Putamen (tissue), 1 donor: ENCODE measurements at regions not wholly inside any gene's neighbourhood (a gene's known extent, or its start where the extent isn't known, plus 50 kb on each side); places are given as distances from the start of the nearest gene placed in this dataset.
"Not testable (repeated sequence)": the region's sequence is repeated elsewhere in the genome, so short reads cannot be mapped to it uniquely, and the experiment has no call there.

Experiments
- DNase-seq: peaks from one replicate; pipeline ENCODE4 v3.0.0-alpha.2; 2016; ENCODE audit warnings: low spot score

DNA sequence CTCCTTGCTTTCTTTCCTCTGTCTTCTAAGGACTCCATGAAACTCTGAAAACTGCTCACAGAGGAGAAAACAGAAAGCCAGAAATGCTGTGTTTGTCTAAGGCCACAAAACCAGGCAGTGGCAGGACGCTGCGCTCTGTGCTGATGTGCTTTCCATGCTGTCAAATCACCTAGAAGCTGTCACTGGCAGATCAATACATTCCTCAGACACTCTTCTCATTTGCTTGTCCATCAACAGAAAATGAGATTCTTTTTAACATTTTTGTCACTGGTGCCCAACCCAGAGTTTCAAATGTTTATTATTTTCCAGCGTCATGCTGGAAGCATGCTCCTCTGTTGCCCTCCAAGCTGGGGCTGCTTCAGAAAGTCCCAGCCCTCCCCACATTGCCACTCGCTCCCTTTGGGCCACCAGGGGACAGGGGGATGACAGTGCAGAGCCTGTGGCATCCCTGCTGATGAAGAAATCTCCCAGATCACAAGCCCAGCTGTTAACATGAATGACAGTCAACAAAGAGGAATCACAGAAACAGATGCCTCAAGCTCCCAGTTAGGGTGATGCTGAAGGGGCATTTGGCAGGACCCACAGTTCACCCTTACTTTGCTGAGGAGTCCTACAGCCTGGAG is 117.5 kb upstream of the MEIS1 start:
- no peak for DNase-seq

- no peak for DNase-seq
Observed at GRCh38 chr2:66306483-66306882, 128.4 kb upstream of the MEIS1 start.

GRCh38 chr2:66305718-66306117 is 129.2 kb upstream of the MEIS1 start:
- peak; percentile 74 for DNase-seq

DNA sequence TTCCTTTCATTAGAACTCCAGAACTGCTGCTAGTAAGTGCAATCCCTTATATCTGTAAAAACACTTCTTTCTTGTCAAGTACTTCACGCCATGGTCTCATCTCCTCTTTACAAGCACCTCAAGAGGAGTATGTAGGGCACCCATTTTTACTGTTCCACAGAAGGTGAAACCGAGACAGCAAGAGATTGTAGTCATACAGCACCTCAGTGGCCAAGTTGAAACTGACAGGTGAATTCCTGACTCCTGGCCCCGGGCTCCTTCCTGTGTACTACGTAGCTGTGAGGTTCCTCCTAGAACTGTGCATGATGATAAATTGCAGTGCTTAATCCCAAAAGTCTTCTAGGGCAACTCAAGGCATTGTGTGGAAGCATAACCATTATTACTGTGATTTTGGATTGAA is 131.5 kb upstream of the MEIS1 start:
- no peak for DNase-seq

GRCh38 chr2:66301767-66302140 is 133.2 kb upstream of the MEIS1 start:
- DNase-seq, result no peak

DNA sequence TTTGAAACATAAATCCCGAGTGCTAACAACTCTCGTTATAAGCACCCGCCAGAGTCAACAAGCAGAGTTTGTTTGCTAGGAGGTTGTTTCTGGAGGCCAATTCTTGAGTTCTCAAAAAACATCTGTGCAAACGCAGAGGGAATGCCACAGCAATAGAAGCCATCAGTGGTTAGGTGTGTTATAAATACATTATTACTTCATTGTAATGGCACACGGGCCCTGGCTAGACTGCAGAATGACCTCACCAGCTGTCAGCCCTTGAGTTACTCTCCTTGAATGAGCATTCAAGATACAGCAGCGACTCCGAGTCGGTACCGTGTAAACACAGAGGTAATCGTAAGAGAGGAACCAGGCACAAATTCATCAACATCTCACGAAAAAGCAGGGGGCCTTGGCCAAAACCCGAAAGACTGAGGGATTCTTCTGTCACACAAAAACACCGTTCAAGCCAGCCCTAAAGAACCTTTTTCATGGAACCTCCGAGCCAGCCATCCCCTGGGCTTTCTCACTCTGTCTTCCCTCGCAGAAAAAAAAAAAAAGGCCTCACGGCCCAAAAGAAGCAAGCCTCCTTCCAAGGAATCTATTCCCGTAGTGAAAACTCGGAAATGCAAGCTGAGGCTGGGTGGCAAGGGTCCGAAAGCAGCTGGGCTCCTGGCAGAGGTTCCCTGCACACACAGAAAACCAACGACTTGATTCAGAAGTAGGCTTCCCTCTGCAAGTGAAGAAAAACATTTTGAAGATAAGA is 133.7 kb upstream of the MEIS1 start:
- DNase-seq, result no peak

GRCh38 chr2:66283787-66284186 is 151.1 kb upstream of the MEIS1 start:
- no peak for DNase-seq

- no peak for DNase-seq
Observed at GRCh38 chr2:66281980-66282379, 152.9 kb upstream of the MEIS1 start.

- DNase-seq, result no peak
Observed at GRCh38 chr2:66279024-66279423, 155.9 kb upstream of the MEIS1 start.

- no peak for DNase-seq
Observed at GRCh38 chr2:66275984-66276383, 158.9 kb upstream of the MEIS1 start.

GRCh38 chr2:66273933-66274490 is 160.9 kb upstream of the MEIS1 start:
- no peak for DNase-seq

- no peak for DNase-seq
Observed at GRCh38 chr2:66272751-66273150, 162.2 kb upstream of the MEIS1 start.

DNA sequence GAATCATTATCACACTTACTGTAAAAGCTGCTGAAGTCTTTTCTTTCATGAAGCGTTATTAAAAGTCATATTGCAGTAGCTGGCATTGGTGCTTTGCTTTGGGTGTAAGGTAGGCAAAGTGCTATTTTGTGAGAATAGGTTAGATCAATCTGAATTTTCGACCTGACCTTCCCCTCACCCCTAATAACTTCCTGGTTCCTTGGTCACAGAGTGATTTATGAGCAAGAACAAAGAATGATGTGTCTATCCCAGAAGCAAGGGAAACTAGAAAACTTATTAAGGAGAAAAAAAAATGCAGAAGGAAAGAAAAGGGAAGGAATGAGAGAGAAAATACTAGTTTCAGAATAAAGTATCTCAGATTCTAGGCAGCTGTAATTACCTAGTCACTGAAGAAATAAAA is 163.1 kb upstream of the MEIS1 start:
- no peak for DNase-seq

DNA sequence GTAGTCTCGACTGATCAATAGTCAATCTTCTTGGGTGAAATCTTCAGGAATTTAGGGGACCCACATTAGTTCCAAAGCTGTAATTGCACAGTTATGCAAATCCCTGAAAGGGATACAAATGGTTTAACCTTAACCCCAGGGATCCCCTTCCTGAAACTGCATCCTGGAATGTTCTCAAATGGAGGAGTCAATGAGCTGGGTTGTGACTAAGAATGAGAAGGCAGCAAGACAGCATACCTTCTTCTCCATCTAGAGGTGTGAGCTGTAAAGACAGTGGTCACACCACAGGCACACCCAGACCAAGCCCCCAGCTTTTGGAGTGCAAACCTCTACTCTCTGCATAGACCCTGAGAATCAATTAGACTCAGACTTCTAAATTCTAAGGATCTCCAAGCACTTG is 164.7 kb upstream of the MEIS1 start:
- no peak for DNase-seq

GRCh38 chr2:66269166-66269565 is 165.8 kb upstream of the MEIS1 start:
- no peak for DNase-seq

DNA sequence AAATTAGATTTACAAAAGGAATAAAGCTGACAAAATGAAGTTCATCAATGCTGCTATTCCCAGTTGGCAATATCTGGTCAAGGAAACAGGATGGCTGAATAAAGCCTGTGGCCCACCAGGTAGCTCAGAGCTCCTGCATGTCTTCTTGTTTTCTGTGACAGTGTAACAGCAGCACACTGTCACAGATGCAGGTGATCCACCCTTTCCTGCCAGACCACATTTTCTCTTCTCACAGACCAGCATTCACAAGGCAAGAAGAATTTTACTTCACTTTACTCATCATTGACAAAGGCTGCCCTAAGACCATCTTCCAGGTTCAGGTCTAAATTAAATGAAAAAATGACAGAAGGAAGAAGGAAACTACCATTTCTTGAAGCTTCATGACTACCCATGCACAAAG is 166.2 kb upstream of the MEIS1 start:
- DNase-seq, result no peak

DNA sequence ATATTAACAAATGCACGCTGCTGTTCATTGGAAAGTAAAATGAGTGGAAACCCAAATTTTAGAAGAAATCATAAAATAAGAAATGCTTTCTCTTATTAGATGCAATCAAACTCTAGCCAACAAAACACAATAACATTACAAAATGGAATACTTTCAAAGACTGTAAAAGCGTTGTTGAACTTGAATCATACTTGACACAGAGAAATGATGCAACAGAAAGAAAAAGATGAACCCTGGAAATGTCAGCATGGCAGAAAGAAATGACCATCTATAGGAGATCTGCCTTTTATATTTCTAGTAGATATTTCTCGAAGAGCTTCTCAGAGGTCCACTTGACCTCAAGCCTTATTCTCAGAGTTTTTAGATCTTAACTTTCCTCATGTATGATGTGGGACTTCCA is 170.6 kb upstream of the MEIS1 start:
- no peak for DNase-seq

- DNase-seq, result no peak
Observed at GRCh38 chr2:66255867-66256266, 179.1 kb upstream of the MEIS1 start.

DNA sequence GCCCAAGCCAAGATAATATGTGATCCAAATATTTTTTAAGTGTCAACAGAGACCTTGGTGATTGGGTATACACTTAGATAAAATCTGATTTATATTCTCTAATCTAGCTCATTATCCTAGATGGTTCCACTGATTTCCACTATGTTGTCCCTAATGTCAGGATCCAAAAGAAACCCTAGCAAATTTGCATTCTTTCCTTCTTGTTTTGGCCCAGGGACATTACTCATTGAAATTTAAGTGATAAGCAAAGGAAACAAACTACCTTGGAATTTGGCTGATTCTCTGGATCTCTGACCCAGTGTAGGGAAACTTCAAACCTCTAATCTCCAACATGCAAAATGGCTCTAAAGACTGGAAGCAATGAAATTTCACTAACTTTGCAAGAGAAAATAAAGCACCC is 179.8 kb upstream of the MEIS1 start:
- no peak for DNase-seq

- DNase-seq, result no peak
Observed at GRCh38 chr2:66253066-66253465, 181.9 kb upstream of the MEIS1 start.

DNA sequence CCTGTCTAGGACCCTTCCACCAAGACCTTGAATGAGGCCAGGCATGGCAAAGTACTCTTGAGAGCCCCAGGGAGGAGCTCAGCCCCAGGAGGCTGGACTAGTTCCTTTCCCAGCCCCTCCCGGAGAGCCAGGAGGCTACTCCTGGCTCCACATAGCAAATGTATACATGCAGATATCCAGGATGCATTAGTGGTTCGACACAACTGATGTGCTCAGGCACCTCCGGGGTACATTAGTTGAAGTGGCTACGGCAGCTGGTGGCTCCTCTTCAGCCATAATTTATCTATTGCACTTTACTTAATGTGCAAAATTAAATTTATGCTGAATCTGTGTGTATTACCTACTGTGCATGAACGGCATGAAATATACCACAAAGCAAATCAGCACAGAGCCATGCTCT is 182.8 kb upstream of the MEIS1 start:
- no peak for DNase-seq

DNA sequence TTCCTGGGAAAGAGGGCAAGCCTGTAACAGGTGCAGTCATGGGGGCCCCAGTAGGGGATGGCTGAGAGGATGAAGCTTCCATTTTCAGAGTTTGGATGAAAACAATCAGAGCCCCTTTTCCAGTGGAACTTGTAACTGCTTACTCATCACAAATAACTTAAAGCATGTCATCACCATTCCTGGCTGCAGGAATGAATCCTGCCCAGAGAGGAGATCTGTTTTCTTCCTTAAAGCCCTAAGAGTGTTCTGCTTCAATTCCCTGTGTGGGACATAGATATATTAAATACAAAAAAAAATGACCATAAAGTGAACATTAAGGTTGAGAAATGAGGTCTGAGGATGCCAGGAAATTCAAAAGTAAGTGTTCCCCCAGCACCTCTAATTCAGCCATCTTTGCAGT is 183.4 kb upstream of the MEIS1 start:
- DNase-seq, result no peak

- not testable (repeated sequence) for DNase-seq
Observed at GRCh38 chr2:66249089-66249488, 185.8 kb upstream of the MEIS1 start.

- not testable (repeated sequence) for DNase-seq
Observed at GRCh38 chr2:66243809-66244208, 191.1 kb upstream of the MEIS1 start.
